ENCODE measurements at regions not wholly inside any gene's neighbourhood (a gene's known extent, or its start where the extent isn't known, plus 50 kb on each side); places are given as distances from the start of the nearest gene placed in this dataset.

DNA sequence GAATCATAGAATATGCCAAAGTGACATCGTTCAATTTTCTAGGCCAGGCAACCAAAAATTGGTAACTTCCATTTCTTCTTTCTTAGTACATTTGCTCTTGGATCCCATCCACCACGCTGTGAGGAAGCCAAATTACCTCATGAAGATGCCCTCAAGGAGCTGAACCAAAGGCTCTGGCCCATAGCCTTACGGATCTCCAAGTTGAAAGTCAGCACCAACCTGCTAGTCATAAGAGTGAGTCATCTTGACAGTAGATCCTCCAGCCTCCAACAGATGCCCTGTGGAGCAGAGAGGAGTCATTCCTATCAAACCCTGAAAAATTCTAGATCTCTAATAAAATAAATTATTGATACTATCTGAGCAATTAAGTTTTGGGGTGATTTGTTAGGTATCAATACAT lies 322.5 kb upstream of the COL8A1 start:
- TF ChIP-seq, protein P1, sequence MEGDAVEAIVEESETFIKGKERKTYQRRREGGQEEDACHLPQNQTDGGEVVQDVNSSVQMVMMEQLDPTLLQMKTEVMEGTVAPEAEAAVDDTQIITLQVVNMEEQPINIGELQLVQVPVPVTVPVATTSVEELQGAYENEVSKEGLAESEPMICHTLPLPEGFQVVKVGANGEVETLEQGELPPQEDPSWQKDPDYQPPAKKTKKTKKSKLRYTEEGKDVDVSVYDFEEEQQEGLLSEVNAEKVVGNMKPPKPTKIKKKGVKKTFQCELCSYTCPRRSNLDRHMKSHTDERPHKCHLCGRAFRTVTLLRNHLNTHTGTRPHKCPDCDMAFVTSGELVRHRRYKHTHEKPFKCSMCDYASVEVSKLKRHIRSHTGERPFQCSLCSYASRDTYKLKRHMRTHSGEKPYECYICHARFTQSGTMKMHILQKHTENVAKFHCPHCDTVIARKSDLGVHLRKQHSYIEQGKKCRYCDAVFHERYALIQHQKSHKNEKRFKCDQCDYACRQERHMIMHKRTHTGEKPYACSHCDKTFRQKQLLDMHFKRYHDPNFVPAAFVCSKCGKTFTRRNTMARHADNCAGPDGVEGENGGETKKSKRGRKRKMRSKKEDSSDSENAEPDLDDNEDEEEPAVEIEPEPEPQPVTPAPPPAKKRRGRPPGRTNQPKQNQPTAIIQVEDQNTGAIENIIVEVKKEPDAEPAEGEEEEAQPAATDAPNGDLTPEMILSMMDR (conservative IDR thresholded peaks at IDR 0.05 in 1 of 2, IDR thresholded peaks at IDR 0.05 in 1 of 2; ENCODE audit: low read depth in 1 of 2, low read length in 2 of 2): no peak
- TF ChIP-seq EZH2 (IDR thresholded peaks at IDR 0.05; ENCODE audit: low read length, missing control alignments): no peak
